ENCODE measurements at regions not wholly inside any gene's neighbourhood (a gene's known extent, or its start where the extent isn't known, plus 50 kb on each side); places are given as distances from the start of the nearest gene placed in this dataset.
A peak's percentile ranks its signal among the peaks of the same experiment; 100 is the strongest.
"Not testable (repeated sequence)": the region's sequence is repeated elsewhere in the genome, so short reads cannot be mapped to it uniquely, and the experiment has no call there.

DNA sequence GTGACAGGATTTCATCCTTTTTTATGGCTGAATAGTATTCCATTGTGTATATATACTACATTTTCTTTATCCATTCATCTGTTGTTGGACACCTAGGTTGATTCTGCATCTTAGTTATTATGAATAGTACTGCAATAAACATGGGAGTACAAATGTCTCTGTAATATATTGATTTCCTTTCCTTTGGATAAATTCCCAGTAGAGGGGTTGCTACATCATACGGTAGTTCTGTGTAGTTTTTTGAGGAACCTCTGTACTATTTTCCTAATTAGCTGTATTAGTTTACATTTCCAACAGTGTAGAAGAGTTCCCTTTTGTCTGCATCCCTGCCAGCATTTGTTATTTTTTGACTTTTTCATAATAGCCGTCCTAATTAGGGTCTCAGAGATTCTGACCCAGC, 201.3 kb downstream of the GIPC2 start:
- DNase-seq (ENCODE audit: low read depth), result no peak

DNA sequence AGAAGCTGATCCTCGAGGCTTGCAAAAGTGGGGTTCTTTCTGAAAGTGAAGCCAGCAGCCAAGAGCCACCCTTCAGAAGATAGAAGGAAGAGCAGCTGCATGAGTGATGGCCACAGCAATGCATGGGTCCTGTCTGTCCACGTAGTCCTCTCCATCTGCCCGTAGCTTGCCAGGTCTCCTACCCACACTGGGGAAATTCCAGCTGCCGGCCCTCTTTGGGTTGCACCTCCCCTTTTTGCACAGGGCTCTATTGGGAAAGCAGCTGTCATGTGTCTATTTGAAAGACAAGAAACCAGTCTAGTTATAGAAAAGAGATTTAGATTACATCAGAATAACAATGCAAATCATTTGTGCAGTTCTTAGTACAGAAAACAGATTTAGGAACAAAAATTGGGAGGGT, 204.4 kb downstream of the GIPC2 start:
- no peak for DNase-seq (ENCODE audit: low read depth)

DNA sequence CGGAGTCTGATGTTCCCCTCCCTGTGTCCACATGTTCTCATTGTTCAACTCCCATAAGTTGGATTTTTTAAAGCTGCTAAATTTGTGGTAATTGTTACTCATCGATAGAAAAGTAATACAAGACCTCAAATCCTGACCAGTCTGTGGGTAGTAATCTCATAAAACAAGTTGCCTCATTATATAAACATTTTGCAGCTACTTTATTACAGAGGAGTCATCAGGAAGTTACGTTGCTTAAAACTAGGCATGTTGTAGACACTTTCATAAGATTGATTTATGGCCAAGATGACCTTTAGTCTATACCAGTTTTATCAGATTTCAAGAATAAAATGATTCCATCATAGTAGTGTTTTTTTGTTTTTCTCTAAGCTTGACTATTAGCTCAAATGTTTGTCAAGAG, 208.8 kb downstream of the GIPC2 start:
- no peak for DNase-seq (ENCODE audit: low read depth)

DNA sequence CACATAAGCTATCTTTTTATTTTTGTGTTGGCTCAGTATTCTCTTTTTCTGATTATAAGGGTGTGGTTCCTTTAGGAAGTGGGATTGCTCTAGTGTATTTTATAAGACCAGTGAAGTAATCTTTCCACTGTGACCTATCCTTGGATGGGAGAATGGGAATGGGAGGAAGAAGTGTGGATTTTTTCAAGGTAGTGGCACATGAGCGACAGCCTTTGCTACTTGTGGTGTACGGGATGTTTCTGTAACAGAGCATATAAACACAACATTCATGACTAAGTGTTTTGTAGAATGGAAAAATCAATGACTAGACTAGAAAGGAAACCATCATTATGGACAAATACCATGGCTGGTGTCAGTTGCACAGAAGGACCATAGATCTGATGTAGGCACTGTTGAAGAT, 209.6 kb downstream of the GIPC2 start:
- no peak for DNase-seq (ENCODE audit: low read depth)

DNA sequence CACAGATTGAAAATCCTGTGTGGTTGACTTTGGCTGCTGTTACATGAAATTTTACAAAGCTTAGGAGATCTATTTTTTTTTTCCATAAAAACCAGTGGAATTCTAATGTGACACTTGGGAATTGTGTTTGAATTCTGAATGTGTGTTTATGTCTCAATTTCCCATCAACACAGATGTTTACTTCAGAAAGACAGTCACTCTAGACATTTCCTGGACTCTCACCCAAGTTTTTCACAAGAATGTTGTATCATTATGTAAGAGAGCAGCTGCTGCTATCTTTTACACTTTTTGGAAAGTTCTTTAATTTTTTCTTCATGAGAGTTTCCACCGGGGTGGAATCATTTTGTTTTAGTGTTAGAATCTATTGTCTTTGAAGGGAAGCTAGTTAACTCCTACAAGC, 210.1 kb downstream of the GIPC2 start:
- no peak for DNase-seq (ENCODE audit: low read depth)

DNA sequence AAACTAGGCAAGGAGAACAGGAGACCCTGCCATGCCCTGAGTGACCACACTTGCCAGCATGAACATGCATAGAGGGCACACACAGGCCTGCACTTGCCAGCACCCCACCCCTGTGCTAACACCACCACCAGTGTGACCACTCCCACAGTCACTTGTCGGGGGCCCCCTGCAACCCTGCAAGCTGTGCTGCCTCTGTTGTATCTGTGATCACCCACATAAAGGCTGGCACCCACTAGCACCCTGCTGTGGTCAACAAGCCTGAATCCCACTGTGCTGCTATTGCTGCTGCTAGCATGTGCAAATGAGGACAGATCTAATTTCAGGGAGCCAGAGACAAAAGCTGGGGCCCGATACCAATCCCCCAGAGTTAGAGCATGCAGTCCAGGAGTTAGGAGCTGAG, 217.7 kb downstream of the GIPC2 start:
- DNase-seq (ENCODE audit: low read depth), result no peak

DNA sequence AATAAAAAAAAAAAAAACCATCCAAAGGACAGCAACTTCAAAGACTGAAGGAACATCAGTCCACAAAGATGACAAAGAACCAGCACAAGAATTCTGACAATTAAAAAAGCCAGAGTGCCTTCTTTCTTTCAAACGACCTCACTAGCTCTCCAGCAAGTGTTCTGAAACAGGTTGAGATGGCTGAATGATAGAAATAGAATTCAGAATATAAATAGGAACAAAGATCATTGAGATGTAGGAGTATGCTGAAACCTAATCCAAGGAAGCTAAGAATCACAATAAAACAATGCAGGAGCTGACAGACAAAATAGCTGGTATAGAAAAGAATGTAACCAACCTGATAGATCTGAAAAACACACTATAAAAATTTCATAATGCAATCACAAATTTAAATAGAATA, 218.2 kb downstream of the GIPC2 start:
- no peak for DNase-seq (ENCODE audit: low read depth)

DNA sequence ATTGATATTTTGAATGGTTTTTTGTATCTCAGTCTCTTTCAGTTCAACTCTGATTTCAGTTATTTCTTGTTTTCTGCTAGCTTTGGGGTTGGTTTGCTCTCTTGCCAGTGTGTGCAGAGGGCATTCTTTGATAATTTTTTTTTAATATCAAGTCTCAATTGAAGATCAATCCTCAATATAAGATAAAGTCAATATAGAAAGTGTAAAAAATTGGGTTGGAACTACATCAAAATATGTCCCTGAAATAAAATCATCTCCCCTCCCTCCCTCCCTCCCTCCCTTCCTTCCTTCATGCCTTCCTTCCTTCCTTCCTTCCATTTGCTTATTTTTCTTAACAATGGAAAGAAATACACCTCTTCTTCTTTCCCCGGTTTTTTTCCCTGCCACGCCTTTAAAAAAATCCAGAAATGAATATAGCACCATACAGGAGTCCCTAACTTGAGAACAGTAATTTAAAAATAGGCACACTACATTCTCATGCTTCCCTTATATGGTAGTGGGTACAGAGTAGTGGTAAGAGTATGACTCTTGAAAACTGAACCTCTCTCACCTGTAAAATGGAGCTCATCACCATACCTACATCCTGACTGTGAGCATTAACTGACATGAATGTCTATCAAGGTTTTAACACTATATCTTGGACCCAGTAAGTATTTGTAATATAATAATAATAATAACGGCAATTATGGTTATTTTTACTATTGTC, 221.9 kb downstream of the GIPC2 start:
- no peak for DNase-seq (ENCODE audit: low read depth)

DNA sequence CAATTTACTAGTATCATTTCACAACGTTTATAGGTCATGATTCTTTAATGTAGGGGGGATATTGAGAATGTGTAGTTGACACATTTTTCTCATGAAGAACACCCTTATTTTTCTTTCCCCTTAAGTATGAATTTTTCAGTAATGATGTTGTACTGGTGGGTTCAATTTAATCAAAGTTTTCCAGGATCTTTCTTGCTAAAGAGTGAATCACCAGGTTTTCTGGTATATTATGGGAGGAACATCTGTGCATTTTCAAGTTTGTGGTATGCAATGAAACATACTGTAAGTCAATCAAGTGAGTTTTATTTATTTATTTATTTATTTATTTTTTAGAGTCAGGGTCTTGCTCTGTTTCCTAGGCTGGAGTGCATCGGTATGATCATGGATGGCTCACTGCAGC, 221.2 kb upstream of the PTGFR start:
- DNase-seq (ENCODE audit: low read depth), result no peak

DNA sequence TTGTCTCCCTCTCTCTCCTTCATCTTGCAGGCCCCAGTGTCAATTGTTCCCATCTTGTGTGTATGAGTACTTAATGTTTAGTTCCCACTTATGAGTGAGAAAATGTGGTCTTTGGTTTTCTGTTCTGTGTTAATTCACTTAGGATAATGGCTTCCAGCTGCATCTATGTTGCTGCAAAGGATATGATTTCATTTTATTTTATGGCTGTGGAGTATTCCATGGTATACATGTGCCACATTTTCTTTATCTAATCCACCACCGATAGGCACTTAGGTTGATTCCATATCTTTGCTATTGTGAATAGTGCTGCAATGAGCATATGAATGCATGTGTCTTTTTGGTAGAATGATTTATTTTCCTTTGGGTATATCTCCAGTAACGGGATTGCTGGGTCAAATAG, 219.4 kb upstream of the PTGFR start:
- not testable (repeated sequence) for DNase-seq (ENCODE audit: low read depth)

DNA sequence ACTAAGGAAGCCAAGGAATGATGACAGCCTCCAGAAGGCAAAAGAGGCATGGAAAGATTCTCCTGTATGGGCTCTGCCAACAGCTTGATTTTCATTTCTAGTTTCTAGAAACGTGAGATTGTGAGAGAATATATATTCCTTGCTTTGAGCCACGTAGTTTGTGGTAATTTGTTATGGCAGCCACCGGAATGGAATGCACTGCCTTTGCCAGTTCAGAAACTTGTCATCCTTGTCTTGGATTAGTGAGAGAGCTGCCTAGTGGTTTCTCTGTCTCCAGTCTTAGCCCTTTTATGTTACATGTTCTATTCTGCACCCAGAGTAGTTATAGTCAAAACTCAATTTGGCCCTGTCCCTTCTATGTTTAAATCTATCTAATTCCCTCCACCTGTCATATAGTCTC, 216.0 kb upstream of the PTGFR start:
- no peak for DNase-seq (ENCODE audit: low read depth)

DNA sequence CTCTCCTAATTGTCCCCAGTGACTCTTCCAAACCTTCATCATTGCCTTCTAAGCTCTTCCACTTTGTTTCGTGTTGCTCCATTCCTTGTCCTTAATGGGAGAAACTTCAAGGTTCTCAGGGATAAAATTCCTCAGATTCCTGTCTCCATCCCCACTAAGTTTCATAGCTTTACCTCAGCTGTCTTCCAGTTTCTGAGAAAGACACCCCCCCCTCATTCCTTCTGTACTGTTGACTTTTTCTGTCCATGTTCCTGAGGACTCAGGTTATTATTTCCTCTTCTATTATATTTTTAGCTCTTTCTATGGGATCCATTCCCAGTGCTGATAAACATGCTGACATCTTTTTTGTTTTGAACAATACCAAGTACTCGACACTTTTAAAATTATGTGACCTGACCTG, 215.3 kb upstream of the PTGFR start:
- DNase-seq (ENCODE audit: low read depth), result no peak

DNA sequence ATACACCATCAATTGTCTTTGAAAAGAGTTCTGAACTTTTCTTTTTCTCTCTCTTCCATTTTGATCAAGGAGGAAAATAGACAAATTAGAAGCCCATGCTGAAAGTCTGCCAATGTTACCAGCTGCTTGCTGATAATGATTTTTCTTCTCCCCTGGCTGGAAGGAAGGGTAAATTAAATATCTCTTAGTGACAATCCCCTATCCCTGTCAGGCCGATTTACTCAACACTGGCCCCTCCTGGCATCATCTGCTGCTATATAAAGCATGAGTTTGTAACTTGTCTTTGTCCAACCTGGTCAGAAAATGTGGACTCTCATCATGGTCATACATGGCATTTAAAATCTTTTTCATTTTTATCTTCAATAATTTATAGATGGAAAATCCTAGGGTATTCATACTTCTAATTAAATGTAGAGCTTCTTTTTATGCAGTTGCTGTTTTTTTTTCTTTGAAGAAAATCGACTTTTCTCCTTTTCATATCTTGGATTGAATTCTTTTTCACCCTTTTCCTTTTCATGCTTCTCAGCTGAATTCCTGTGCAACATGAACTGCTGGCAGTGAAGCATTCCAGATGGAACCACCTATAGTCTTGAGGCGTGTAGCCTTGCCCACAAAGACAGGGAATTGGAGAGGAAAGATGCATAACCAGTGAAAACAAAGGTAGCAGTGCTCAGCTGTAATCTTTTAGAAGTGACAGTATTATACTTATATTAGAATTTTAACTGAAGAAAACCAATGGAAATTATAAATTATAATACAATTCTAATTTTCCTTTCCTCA, 214.7 kb upstream of the PTGFR start:
- no peak for DNase-seq (ENCODE audit: low read depth)

DNA sequence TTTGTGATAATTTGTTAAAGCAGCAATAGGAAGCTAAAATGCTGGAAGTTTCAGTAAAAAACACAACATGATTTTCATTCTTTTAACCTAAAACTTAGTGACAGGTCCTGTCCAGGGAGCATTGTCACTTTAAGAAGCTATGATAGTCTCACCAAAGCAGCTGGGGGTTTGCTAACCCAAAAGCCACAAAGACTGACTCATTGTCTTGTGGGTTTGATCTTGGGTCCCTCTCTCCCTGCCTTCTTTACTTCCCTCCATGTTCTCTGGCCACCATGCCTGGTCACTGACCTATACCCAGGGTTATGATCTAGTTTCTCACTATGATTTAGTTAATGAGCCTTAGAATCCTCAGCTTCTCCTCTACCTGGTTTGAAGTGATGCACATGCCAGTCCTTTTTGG, 213.5 kb upstream of the PTGFR start:
- no peak for DNase-seq (ENCODE audit: low read depth)

DNA sequence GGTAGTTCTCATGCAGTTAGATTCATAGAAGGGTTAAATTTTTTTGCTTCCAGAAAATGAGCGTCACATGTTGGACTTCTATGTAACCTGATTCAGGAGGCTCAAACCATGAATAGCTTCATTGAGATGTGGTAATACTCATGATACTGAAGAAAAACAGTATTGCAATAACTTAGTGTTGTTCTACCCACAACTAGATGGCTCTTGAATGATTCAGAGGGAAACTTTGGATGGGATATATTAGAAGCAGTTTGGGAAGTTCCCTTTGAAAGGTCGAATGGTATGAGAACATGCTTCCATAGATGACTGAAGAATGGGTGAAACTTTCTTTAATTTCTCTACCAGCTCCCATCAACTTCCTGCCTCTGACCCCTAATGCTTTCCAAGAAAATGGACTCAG, 211.7 kb upstream of the PTGFR start:
- DNase-seq (ENCODE audit: low read depth), result peak; percentile 89

DNA sequence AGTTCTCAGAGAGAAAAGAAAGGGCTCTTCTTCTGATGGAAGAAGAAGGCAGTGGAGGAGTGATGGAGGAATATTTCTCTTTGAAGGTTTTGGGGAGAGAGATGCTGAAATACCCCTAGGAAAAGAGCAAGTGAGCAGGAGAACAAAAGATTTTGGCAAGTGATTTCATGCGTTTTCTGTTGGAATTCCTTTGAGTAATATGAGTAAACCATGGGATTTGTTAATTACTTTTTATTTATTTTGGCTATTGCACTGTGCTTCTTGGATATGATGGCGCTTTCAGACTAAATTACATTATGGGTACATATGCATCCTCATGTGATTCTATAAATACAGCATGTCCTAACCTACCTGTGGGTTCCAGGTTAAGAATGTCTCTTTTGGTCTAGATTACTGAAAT, 210.1 kb upstream of the PTGFR start:
- DNase-seq (ENCODE audit: low read depth), result no peak

DNA sequence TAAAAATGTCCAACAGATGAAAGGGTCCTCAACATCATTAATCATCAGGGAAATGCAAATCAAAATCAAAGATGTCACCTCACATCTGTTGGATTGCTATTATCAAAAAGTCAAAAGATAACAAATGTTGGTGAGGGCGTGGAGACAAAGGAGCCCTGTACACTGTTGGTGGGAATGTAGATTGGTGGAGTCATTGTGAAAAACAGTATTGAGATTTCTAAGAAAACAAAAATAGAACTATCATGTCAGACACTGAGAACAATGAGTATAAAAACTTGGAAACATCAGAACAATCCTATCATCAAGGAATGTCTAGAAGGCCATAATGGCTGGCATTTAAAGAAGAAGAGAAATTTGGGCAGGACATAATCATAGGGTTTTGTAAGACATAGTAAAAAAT, 209.2 kb upstream of the PTGFR start:
- no peak for DNase-seq (ENCODE audit: low read depth)

DNA sequence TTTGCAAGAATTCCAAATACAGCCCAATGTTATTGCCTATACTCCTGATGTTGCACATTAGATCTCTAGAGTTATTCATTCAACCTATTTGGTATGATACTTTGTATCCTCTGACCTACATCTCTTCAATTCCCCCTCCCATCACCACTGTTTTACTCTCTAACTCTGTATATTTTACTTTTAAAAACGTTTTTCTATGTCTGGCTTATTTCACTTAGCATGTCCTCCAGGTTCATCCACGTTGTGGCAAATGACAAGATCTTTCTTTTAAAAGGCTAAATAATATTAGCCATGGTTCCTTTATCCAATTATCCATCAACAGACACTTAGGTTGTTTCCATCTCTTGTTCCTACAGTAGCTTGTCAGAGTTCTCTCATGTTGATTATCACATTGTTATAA, 207.1 kb upstream of the PTGFR start:
- DNase-seq (ENCODE audit: low read depth), result no peak

DNA sequence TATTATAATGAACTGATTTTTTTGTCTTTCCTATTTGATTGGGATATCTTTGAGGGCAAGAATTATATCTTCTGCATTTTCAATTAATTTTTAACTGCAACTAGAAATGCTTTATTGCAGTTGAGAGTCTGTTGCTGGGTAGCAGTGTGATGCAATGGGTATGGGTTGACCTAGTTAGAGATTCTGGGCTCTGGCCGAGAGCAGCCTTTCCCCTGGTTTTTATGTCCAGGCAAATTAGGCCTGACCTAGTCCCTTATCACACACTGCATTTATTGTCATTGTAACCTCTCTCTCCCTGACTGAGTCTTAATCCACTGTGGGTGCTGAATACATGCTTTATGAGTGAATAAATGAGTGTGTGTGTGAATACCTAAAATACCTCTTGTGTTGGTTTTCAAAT, 206.4 kb upstream of the PTGFR start:
- no peak for DNase-seq (ENCODE audit: low read depth)

DNA sequence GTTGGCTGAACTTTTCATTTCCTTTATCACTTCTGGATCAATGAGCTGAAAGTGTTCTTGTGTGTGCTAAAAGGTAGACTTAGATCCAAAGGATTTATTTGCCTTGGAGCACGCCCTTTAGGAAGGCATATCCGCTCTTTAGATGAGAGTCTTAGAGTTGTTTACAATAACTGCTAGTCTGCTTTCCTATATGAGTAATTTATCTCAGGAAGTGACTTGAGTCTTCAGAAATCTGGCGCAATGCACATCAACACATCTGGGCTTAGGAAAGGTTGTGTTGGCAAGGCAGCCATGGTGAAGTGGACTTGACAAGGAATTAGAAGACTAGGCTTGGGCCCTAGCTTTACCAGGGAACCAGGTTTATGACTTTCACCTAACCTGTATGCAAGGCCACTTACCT, 204.1 kb upstream of the PTGFR start:
- DNase-seq (ENCODE audit: low read depth), result peak; percentile 77

DNA sequence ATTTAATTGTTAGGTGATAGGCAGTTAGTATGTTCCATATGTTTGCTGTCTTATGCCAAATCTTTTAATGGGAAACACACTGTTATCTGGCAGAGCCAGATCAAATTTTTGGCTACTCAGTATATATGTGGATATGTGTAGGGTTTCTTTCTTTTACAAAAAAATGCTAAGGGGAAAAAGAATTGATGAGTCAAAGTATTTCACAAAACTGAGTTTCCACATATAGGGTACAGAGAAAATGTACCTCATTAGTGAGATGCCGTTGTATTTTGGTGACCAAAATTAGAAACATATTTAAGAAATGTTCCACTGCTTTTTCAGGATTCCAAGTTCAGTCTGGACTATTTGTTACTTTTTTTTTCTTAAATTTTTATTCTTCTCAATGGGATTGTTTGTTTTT, 201.2 kb upstream of the PTGFR start:
- DNase-seq (ENCODE audit: low read depth), result peak; percentile 63

DNA sequence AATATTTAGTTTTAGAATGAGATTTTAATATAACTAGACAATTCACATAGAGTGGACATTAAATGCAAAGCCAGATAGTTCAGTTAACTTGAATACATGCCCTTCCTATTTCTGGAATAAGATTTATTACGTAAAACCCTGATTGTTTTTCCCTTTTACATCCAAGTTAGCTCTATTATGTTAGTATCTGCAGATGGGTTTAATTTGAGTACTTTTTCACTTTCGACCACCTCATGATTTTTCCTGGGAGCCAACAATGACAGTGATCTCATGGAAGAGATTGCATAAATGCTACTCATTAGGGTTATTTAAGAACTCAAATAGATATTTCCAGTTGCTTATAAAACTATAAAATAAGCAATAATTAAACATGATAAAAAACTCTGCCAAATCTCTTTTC, 199.4 kb upstream of the PTGFR start:
- DNase-seq (ENCODE audit: low read depth), result peak; percentile 85

DNA sequence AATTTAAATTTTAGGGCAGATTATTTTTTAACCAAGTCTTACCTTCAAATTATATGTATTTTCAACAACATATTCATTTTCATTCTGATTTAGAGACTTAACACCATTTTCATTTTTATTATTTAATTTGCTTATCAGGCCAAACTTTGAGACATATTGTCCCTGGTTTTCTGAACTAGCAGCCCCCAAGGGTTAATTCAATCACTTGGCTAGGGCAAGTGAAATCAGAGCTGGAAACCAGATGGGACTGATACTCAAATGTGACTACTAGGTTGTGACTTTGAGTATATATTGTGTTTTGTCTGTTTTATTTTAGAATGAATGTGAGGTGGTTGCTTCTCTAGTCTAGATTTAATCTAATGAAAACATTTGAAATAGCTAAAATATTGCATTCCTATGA, 198.9 kb upstream of the PTGFR start:
- DNase-seq (ENCODE audit: low read depth), result no peak

DNA sequence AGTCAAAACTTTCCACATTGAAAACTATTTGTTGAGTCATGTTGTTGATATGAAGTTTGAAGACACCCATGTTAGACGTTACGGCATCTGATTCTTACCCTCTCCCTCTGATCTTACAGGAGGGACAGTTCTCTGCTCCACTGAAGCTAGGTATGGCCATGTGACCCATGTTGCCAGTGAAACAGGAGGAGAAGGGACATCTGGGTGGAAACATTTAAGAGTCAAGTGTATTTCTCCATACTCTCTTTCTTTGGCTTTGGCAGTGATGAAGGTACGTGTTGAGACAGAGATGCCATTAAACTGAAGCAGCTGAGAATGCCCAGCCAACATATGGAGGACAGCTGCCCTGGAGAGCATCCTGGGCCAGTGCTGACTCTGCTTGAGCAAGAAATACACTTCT, 198.4 kb upstream of the PTGFR start:
- peak; percentile 91 for DNase-seq (ENCODE audit: low read depth)
